ENCODE measurements at regions not wholly inside any gene's neighbourhood (a gene's known extent, or its start where the extent isn't known, plus 50 kb on each side); places are given as distances from the start of the nearest gene placed in this dataset.

GRCh38 chr12:11568762-11569478 lies 80.6 kb upstream of the ETV6 start:
- DNase-seq: no peak

- DNase-seq: no peak
Observed at GRCh38 chr12:11569716-11570115, 79.8 kb upstream of the ETV6 start.

- DNase-seq: no peak
Observed at GRCh38 chr12:11573880-11574279, 75.6 kb upstream of the ETV6 start.

DNA sequence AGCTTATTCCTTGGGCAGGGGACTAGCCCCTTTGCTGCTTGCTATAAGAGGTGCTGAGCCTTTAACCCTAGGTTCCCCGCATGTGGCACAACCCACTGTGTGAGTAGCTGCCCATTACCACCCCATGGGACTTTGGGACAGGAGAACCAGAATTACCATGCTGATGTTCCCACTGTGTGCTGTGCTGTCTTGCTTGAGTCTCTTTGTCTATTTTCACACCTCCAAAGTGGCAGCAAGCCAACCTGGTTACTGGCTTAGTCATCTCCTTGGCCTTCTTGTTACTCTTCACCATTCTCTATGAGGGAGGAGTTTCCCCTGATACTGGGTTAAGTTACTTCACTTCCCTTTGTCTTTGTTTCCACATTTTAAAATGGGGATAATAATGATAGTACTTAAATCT lies 73.4 kb upstream of the ETV6 start:
- no peak for DNase-seq

DNA sequence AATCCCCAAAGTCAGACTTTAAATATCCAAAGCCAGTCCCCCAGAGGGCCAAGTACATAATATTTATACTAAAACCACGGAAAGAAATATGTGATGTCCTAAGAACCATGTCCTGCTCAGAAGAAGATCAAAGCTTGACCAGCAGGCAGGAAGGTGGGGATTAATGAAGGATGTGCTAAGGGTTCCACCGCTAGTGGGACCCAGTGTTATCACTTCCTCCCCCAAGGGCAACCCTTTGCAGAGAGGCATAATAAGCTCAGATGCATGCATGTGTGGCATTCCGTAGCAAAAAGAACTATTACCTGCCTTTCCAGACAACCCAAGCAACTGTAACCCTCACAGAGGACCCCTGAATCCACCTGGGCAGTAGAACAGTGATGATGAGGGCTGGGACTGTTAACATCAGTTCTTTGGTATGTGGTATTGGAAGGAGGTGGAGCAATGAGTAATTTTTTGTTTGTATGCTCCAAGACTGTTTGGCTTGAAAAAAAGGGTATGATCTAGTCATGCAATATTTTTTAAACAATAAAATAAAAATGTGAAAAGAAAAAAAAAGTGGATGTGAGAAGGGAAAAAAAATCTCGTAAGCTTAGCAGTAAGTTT lies 71.7 kb upstream of the ETV6 start:
- DNase-seq: no peak

GRCh38 chr12:11578461-11578993 lies 70.9 kb upstream of the ETV6 start:
- DNase-seq: no peak

DNA sequence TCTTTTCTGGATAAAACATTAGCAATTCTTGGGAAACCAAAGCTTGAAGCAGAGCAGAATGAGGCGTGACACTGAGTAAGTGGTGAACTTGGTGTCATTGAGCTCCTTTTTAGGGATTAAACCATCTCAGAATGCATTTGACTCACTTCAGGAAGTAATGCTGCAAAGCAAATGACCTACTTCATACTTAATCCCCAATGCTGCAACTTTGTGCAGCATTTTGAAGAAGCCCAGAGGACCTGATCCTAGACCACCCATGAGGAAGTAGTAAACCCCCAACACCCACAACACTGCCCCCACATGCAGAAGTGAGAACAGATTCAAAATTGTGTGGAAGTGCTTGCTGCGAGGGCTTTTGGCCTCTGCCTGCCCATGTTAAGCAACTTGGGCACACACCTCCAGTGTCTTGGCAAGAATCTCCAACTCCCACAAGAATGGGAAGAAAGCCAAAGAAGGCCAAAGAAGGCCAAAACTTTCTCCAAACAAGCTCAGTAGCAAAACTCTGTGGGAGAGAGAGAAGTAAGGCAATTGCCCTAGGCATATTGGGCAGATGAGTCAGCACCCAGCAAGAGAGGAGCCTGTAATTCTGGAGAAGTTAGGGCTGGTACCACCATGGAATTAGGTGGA lies 69.2 kb upstream of the ETV6 start:
- peak; percentile 50 for DNase-seq

DNA sequence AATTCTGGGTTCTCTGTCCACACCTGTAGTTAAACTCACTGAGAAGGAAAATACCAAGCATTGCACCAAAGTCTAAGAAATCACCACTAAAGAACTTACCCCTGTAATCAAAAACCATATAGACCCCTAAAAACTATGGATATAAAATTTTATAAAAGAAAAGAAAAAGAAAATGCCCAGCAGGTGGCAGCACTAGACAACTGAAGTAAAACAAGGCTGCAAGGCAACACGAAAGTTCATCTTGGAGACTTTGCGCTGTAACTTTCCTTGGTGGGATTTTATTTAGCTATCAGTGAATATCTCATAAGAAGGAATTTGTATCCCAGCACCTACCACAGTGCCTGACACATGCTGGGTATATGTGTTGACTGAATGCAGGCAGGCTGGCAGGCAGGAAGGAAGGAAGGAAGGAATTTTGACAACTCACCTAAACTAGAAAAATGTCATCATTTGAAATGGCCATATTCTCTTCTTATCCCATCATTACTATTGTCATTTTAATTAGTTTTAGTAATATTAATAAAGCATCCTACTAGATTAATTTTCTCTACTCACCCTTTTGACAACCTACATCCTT lies 68.2 kb upstream of the ETV6 start:
- DNase-seq: peak; percentile 52

GRCh38 chr12:11584221-11584855 lies 65.1 kb upstream of the ETV6 start:
- no peak for DNase-seq

DNA sequence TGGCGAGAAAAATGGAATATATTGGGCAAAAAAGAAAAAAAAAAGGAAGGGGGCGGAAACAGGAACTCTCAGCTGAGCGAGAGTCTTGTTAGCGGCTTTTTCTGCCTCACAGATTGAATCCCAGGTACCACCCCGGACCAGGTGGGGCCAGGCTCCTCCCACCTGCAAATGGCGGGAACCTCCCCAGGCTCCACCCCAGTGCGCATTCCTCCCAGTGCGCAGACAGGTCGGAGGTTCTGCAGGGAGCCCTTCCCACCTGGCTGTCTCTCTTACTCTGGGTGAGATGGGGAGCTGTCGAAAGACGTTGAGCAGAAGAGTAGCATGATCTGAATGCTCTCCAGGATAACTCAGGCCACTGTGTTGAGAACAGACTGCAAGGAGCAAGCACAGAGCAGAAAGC lies 57.0 kb upstream of the ETV6 start:
- no peak for DNase-seq

- no peak for DNase-seq
Observed at GRCh38 chr12:11593013-11593412, 56.5 kb upstream of the ETV6 start.

DNA sequence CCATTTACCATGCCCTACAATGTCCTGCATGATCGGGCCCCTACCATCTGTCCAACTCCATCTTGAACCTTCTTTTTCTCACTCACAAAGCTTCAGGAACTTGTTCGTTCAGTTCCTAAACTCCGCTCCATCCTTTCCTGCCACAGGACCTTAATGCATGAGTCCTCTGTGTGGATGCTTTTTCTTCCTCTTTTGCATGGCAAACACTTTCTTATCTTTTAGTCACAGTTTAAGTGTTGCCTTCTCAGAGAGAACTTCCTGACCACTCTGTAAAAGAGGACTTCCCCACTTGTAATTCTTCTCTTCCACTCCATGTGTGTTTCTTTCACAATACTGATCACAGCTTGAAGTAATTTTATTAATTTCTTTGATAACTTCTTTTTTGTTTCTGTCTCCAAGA lies 54.4 kb upstream of the ETV6 start:
- no peak for DNase-seq

DNA sequence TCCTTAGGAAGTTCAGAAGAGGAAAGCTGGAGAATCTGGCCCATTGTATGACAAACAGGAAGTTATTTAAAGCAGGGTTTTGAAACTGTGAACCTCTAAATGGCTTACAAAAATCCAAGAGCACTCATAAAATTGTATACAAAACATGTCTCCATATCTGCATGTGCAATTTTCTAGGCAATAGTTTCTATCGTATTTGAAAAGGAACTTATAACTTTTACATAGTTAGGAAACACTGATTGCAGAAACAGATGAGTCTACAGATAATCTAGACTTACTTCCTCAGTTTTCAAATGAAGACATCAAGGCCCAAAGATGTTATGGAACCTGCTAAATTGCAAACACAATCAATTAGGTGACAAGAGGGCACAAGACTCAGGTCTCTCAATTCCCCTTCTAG lies 53.3 kb upstream of the ETV6 start:
- no peak for DNase-seq

DNA sequence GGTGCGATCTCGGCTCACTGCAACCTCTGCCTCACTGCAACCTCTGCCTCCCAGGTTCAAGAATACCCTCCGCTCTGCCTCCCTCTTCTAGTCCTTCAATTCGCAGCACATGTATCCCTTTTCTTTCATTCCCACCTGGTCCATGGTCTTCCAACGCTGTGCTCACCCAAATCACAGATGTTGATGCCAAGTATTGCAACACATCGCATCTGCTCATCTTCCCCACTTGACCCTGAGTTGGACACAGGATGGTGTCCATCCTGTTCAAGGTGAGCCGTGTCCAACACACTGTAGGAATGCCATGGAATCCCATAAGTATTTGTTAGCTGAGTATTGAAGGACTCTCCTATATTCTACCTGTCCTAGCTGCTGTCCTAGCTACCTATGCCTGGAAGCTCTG lies 50.6 kb upstream of the ETV6 start:
- DNase-seq: no peak
